Fibroblast of the aortic adventitia (primary cell): ENCODE measurements at regions not wholly inside any gene's neighbourhood (a gene's known extent, or its start where the extent isn't known, plus 50 kb on each side); places are given as distances from the start of the nearest gene placed in this dataset.

ENCODE experiments used
- DNase-seq: peaks from one replicate; pipeline ENCODE4 v3.0.0-alpha.2; 2010; ENCODE audit warnings: low read depth
- H3K4me3 ChIP-seq: 2 replicates; pipeline ENCODE4 v1.5.1; 2011; ENCODE audit warnings: low read depth, mild to moderate bottlenecking, control low read depth, low read length, moderate library complexity
- TF ChIP-seq, protein P1 (sequence below): IDR thresholded peaks from 2 replicates; pipeline ENCODE4 v1.5.1; 2011; ENCODE audit warnings: mild to moderate bottlenecking, low read length, control low read depth, inconsistent platforms; ENCODE audit not compliant: insufficient read depth

DNA sequence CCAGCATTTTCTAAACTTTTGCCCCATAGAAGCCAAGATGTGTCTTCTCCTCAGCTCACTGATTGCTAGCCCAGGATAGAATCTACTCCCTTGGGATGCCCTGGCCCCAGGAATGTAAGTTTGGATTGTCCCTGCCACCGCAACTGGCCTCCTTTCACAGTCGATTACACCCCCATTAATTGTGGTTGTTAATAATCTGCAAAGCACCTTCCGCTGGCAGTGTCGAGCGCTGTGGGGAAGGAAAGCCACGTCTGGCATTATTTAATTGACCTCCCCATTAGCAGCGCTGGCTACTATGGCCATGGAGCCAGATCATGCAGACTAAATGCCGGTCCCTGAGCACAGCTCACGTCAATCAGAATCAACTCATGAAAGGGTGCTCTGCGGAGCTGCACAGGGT lies 597.3 kb upstream of the PLXNA2 start:
- no peak overlapping the region for H3K4me3 ChIP-seq
- TF ChIP-seq, protein P1, sequence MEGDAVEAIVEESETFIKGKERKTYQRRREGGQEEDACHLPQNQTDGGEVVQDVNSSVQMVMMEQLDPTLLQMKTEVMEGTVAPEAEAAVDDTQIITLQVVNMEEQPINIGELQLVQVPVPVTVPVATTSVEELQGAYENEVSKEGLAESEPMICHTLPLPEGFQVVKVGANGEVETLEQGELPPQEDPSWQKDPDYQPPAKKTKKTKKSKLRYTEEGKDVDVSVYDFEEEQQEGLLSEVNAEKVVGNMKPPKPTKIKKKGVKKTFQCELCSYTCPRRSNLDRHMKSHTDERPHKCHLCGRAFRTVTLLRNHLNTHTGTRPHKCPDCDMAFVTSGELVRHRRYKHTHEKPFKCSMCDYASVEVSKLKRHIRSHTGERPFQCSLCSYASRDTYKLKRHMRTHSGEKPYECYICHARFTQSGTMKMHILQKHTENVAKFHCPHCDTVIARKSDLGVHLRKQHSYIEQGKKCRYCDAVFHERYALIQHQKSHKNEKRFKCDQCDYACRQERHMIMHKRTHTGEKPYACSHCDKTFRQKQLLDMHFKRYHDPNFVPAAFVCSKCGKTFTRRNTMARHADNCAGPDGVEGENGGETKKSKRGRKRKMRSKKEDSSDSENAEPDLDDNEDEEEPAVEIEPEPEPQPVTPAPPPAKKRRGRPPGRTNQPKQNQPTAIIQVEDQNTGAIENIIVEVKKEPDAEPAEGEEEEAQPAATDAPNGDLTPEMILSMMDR: no peak
- no peak for DNase-seq

DNA sequence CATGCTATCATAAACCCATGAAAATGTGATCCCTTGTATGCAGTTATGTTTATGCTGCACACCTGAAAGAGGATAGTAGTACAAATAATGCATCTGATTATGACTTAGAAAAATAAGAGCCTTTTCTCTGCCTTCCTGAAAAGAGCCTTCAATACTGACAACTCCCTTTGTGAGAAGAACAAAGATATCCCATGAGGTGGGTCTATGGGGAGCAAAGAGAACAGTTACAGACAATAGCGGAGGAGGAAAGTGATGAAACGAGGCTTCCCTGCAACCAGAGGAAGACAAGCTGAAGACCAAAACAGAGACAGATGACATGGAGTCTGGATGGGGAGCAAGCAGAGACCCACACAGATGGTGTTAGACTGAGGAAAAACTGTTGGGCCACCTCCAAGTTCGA lies 598.3 kb upstream of the PLXNA2 start:
- TF ChIP-seq, protein P1: no peak
- no peak overlapping the region for H3K4me3 ChIP-seq
- DNase-seq: no peak

GRCh38 chr1:208844158-208844557 lies 600.0 kb upstream of the PLXNA2 start:
- no peak for DNase-seq
- TF ChIP-seq, protein P1: no peak
- H3K4me3 ChIP-seq: no peak overlapping the region

GRCh38 chr1:208848854-208849253 lies 604.7 kb upstream of the PLXNA2 start:
- TF ChIP-seq, protein P1: no peak
- no peak overlapping the region for H3K4me3 ChIP-seq
- no peak for DNase-seq

DNA sequence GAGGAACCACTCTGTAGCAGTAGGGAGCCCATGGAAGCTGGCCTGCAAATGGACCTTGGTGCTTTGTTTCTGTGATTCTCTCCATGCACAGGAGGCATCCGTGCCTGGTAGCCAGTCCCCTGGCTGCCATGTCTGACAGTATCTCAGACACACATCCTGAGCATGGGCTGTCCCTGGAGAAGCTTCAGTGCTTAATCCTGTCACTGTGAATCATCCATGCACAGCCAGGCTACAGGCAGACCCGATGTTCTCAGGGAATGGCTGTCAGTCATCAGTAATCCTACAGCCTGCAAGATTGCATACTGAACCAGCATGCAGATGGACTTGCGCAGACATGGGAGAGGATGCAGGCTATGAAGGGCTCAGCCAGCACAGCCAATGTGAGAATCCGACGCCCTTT lies 606.3 kb upstream of the PLXNA2 start:
- H3K4me3 ChIP-seq: no peak overlapping the region
- no peak for DNase-seq
- TF ChIP-seq, protein P1: no peak

DNA sequence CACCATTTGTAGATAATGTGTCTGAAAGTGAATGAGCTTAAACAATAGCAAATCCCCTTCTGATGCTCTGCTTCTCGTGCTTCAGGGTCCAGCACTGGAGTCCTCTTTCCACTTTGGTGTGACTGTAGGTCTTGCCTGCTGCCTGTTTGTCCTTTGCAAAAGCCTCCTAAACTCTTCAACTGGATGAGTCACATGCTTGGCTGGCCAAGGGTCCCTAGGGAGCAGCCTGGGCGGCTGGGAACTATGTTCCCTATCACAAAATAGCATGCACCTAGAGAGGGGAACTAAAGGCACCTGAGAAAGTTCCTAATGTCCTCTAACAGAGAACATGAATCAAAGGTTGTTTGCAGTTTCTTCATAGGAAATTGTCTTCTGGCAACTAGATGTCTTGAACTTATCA lies 607.2 kb upstream of the PLXNA2 start:
- peak; percentile 12 for DNase-seq
- TF ChIP-seq, protein P1: no peak
- no peak overlapping the region for H3K4me3 ChIP-seq

- DNase-seq: no peak
- no peak overlapping the region for H3K4me3 ChIP-seq
- TF ChIP-seq, protein P1: no peak
These were observed 608.7 kb upstream of the PLXNA2 start for GRCh38 chr1:208852911-208853310.
